ENCODE measurements at regions not wholly inside any gene's neighbourhood (a gene's known extent, or its start where the extent isn't known, plus 50 kb on each side); places are given as distances from the start of the nearest gene placed in this dataset.

DNA sequence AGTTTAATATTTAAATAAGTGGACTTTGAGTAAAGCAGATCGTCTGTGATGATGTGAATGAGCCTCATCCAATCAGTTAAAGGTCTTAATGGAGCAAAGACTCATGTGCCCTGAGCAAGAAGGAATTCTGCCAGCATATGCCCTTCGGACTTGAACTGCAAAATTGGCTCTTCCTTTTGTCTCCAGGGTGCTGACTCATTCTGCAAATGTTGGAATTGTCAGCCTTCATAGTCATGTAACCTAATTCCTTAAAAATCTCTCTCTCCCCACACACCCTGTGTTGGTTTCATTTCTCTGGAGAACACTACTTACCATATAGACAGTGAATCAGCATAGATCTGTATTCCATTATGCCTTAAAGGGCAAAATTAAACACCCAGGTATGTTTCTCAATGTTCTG is 609.8 kb upstream of the GALNTL6 start:
- TF ChIP-seq, protein P1, sequence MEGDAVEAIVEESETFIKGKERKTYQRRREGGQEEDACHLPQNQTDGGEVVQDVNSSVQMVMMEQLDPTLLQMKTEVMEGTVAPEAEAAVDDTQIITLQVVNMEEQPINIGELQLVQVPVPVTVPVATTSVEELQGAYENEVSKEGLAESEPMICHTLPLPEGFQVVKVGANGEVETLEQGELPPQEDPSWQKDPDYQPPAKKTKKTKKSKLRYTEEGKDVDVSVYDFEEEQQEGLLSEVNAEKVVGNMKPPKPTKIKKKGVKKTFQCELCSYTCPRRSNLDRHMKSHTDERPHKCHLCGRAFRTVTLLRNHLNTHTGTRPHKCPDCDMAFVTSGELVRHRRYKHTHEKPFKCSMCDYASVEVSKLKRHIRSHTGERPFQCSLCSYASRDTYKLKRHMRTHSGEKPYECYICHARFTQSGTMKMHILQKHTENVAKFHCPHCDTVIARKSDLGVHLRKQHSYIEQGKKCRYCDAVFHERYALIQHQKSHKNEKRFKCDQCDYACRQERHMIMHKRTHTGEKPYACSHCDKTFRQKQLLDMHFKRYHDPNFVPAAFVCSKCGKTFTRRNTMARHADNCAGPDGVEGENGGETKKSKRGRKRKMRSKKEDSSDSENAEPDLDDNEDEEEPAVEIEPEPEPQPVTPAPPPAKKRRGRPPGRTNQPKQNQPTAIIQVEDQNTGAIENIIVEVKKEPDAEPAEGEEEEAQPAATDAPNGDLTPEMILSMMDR (IDR thresholded peaks at IDR 0.05; ENCODE audit: extremely low read depth in 1 of 2, insufficient read depth in 1 of 2, low read depth in 1 of 2, low read length in 2 of 2) = no peak
- TF ChIP-seq POLR2A (IDR thresholded peaks at IDR 0.05; ENCODE audit: low read depth, low read length) (no peak), FOS (IDR thresholded peaks at IDR 0.05; ENCODE audit: borderline replicate concordance, insufficient read depth, low read length) (no peak), POLR2AphosphoS5 (IDR thresholded peaks at IDR 0.05; ENCODE audit: insufficient read depth, low read depth, low read length) (no peak), EZH2 (IDR thresholded peaks at IDR 0.05; ENCODE audit: borderline replicate concordance, low read depth, low read length, severe bottlenecking) (no peak)
- TF ChIP-seq, protein P2, sequence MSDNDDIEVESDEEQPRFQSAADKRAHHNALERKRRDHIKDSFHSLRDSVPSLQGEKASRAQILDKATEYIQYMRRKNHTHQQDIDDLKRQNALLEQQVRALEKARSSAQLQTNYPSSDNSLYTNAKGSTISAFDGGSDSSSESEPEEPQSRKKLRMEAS (IDR thresholded peaks at IDR 0.05; ENCODE audit: insufficient read depth, insufficient read length) = no peak
